ENCODE measurements at regions not wholly inside any gene's neighbourhood (a gene's known extent, or its start where the extent isn't known, plus 50 kb on each side); places are given as distances from the start of the nearest gene placed in this dataset.

DNA sequence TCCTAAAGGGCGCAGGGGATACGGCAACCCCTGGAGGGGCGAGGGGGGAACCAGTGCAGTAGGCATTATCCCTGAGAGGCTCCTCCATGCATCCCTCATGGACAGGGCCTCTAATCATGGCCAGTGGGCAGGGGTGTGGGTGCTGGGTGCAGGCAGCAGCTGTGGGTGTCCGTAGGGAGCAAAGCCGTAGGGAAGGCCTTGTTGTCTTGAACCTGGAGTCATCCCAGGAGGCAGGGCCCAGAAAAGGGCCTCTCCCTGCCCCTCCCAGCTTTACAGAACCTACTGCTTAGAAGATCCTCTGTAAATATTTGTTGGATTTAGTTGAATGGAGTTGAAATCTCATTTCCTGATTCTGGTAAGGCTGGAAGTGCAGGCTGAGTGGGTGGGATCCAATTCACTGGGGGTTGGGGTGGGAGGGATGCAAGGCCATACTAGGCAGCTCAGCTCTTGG is 207.0 kb upstream of the HAAO start (continued):
- TF ChIP-seq, protein P1, sequence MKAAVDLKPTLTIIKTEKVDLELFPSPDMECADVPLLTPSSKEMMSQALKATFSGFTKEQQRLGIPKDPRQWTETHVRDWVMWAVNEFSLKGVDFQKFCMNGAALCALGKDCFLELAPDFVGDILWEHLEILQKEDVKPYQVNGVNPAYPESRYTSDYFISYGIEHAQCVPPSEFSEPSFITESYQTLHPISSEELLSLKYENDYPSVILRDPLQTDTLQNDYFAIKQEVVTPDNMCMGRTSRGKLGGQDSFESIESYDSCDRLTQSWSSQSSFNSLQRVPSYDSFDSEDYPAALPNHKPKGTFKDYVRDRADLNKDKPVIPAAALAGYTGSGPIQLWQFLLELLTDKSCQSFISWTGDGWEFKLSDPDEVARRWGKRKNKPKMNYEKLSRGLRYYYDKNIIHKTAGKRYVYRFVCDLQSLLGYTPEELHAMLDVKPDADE (IDR thresholded peaks at IDR 0.05), result no peak
- TF ChIP-seq EZH2 (IDR thresholded peaks at IDR 0.05; ENCODE audit: low read depth, unreplicated experiment) (no peak), POLR2AphosphoS5 (IDR thresholded peaks at IDR 0.05; ENCODE audit: low read depth) (no peak)

DNA sequence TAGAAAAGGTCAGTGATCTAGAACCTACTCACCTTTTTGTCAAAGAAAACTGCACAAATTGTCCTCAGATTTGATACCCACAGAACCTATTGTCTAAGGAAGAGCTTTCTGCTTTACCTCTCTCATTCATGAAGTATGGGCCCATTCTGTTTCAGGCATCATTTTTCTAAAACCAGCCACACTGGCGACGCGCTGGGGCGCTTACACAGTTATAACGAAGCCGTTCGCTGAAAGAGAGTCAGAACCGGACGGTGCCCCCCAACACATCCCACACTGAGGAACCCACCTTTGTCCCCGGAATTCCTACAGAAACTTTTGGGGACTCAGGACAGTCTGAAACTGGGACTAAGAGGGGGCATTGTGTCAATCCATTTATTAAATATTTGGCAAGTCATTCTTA is 206.3 kb upstream of the HAAO start:
- Histone ChIP-seq H4K20me1 (replicated peaks; ENCODE audit: insufficient read depth) (no peaks in the 10 kb centered on the region), H3K27ac (ENCODE audit: low read depth) (no peak overlapping the region), H3K27me3 (ENCODE audit: insufficient read depth) (no peaks in the 10 kb centered on the region), H3K4me2 (no peak overlapping the region), H3K9me2 (ENCODE audit: insufficient read depth) (peaks cover 3% of the 10 kb centered on the region; the same call in 1 of the 2 replicates), H3F3A (replicated peaks; ENCODE audit: low read depth) (no peaks in the 10 kb centered on the region), H3K4me3 (no peak overlapping the region), H3K79me2 (replicated peaks; ENCODE audit: insufficient read depth) (no peaks in the 10 kb centered on the region), H3K4me1 (ENCODE audit: insufficient read depth) (no peaks in the 10 kb centered on the region), H2AFZ (no peak overlapping the region), H3K36me3 (ENCODE audit: insufficient read depth) (no peaks in the 10 kb centered on the region)
- no peak overlapping the region for H3K27ac Mint-ChIP-seq
- H3K4me1 Mint-ChIP-seq, result no peaks in the 10 kb centered on the region; the same call in 2 of the 3 replicates
- peaks cover 8% of the 10 kb centered on the region; the same call in 2 of the 3 replicates for H3K9me3 Mint-ChIP-seq
- ATAC-seq, result no peak
- no peak overlapping the region for H3K4me3 Mint-ChIP-seq
- no peak for DNase-seq (ENCODE audit: low spot score)
- no peaks in the 10 kb centered on the region; the same call in 1 of the 3 replicates for H3K36me3 Mint-ChIP-seq (ENCODE audit: low read depth)
- H3K27me3 Mint-ChIP-seq (ENCODE audit: insufficient read depth, low read depth, poor library complexity), result peaks cover 5% of the 10 kb centered on the region
- TF ChIP-seq CREB1 (CRISPR knock-in tag; IDR thresholded peaks at IDR 0.05; ENCODE audit: low read depth), result no peak
- TF ChIP-seq, protein P2, sequence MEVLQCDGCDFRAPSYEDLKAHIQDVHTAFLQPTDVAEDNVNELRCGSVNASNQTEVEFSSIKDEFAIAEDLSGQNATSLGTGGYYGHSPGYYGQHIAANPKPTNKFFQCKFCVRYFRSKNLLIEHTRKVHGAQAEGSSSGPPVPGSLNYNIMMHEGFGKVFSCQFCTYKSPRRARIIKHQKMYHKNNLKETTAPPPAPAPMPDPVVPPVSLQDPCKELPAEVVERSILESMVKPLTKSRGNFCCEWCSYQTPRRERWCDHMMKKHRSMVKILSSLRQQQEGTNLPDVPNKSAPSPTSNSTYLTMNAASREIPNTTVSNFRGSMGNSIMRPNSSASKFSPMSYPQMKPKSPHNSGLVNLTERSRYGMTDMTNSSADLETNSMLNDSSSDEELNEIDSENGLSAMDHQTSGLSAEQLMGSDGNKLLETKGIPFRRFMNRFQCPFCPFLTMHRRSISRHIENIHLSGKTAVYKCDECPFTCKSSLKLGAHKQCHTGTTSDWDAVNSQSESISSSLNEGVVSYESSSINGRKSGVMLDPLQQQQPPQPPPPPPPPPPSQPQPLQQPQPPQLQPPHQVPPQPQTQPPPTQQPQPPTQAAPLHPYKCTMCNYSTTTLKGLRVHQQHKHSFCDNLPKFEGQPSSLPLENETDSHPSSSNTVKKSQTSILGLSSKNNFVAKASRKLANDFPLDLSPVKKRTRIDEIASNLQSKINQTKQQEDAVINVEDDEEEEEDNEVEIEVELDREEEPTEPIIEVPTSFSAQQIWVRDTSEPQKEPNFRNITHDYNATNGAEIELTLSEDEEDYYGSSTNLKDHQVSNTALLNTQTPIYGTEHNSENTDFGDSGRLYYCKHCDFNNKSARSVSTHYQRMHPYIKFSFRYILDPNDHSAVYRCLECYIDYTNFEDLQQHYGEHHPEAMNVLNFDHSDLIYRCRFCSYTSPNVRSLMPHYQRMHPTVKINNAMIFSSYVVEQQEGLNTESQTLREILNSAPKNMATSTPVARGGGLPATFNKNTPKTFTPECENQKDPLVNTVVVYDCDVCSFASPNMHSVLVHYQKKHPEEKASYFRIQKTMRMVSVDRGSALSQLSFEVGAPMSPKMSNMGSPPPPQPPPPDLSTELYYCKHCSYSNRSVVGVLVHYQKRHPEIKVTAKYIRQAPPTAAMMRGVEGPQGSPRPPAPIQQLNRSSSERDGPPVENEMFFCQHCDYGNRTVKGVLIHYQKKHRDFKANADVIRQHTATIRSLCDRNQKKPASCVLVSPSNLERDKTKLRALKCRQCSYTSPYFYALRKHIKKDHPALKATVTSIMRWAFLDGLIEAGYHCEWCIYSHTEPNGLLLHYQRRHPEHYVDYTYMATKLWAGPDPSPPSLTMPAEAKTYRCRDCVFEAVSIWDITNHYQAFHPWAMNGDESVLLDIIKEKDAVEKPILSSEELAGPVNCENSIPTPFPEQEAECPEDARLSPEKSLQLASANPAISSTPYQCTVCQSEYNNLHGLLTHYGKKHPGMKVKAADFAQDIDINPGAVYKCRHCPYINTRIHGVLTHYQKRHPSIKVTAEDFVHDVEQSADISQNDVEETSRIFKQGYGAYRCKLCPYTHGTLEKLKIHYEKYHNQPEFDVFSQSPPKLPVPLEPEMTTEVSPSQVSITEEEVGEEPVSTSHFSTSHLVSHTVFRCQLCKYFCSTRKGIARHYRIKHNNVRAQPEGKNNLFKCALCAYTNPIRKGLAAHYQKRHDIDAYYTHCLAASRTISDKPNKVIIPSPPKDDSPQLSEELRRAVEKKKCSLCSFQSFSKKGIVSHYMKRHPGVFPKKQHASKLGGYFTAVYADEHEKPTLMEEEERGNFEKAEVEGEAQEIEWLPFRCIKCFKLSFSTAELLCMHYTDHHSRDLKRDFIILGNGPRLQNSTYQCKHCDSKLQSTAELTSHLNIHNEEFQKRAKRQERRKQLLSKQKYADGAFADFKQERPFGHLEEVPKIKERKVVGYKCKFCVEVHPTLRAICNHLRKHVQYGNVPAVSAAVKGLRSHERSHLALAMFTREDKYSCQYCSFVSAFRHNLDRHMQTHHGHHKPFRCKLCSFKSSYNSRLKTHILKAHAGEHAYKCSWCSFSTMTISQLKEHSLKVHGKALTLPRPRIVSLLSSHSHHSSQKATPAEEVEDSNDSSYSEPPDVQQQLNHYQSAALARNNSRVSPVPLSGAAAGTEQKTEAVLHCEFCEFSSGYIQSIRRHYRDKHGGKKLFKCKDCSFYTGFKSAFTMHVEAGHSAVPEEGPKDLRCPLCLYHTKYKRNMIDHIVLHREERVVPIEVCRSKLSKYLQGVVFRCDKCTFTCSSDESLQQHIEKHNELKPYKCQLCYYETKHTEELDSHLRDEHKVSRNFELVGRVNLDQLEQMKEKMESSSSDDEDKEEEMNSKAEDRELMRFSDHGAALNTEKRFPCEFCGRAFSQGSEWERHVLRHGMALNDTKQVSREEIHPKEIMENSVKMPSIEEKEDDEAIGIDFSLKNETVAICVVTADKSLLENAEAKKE (CRISPR knock-in tag; IDR thresholded peaks at IDR 0.05), result no peak
- no peak for TF ChIP-seq NANOG (IDR thresholded peaks at IDR 0.05; ENCODE audit: borderline replicate concordance)
- TF ChIP-seq, protein P3, sequence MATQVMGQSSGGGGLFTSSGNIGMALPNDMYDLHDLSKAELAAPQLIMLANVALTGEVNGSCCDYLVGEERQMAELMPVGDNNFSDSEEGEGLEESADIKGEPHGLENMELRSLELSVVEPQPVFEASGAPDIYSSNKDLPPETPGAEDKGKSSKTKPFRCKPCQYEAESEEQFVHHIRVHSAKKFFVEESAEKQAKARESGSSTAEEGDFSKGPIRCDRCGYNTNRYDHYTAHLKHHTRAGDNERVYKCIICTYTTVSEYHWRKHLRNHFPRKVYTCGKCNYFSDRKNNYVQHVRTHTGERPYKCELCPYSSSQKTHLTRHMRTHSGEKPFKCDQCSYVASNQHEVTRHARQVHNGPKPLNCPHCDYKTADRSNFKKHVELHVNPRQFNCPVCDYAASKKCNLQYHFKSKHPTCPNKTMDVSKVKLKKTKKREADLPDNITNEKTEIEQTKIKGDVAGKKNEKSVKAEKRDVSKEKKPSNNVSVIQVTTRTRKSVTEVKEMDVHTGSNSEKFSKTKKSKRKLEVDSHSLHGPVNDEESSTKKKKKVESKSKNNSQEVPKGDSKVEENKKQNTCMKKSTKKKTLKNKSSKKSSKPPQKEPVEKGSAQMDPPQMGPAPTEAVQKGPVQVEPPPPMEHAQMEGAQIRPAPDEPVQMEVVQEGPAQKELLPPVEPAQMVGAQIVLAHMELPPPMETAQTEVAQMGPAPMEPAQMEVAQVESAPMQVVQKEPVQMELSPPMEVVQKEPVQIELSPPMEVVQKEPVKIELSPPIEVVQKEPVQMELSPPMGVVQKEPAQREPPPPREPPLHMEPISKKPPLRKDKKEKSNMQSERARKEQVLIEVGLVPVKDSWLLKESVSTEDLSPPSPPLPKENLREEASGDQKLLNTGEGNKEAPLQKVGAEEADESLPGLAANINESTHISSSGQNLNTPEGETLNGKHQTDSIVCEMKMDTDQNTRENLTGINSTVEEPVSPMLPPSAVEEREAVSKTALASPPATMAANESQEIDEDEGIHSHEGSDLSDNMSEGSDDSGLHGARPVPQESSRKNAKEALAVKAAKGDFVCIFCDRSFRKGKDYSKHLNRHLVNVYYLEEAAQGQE (IDR thresholded peaks at IDR 0.05; ENCODE audit: unreplicated experiment), result no peak
- TF ChIP-seq, protein P4, sequence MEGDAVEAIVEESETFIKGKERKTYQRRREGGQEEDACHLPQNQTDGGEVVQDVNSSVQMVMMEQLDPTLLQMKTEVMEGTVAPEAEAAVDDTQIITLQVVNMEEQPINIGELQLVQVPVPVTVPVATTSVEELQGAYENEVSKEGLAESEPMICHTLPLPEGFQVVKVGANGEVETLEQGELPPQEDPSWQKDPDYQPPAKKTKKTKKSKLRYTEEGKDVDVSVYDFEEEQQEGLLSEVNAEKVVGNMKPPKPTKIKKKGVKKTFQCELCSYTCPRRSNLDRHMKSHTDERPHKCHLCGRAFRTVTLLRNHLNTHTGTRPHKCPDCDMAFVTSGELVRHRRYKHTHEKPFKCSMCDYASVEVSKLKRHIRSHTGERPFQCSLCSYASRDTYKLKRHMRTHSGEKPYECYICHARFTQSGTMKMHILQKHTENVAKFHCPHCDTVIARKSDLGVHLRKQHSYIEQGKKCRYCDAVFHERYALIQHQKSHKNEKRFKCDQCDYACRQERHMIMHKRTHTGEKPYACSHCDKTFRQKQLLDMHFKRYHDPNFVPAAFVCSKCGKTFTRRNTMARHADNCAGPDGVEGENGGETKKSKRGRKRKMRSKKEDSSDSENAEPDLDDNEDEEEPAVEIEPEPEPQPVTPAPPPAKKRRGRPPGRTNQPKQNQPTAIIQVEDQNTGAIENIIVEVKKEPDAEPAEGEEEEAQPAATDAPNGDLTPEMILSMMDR (conservative IDR thresholded peaks at IDR 0.05; ENCODE audit: low read depth in 2 of 2), result no peak
- TF ChIP-seq EZH2 (IDR thresholded peaks at IDR 0.05; ENCODE audit: low read depth, unreplicated experiment), result no peak
- TF ChIP-seq POLR2AphosphoS5 (IDR thresholded peaks at IDR 0.05; ENCODE audit: low read depth), result no peak
- no peak for TF ChIP-seq ZNF114 (CRISPR knock-in tag; IDR thresholded peaks at IDR 0.05)
- TF ChIP-seq ZNF331 (CRISPR knock-in tag; IDR thresholded peaks at IDR 0.05; ENCODE audit: low read depth), result no peak
- no peak for TF ChIP-seq EZH2phosphoT487 (IDR thresholded peaks at IDR 0.05; ENCODE audit: unreplicated experiment)
- no peak for TF ChIP-seq STAT1 (IDR thresholded peaks at IDR 0.05; ENCODE audit: unreplicated experiment)
- no peak for TF ChIP-seq JUNB (IDR thresholded peaks at IDR 0.05; ENCODE audit: unreplicated experiment)

All from GM23338 (cell line).